Kidney capillary endothelial cell (primary cell): ENCODE measurements at regions not wholly inside any gene's neighbourhood (a gene's known extent, or its start where the extent isn't known, plus 50 kb on each side); places are given as distances from the start of the nearest gene placed in this dataset.

Experiments
- DNase-seq: peaks from one replicate; pipeline ENCODE4 v3.0.0-alpha.2; 2018; ENCODE audit warnings: low spot score

DNA sequence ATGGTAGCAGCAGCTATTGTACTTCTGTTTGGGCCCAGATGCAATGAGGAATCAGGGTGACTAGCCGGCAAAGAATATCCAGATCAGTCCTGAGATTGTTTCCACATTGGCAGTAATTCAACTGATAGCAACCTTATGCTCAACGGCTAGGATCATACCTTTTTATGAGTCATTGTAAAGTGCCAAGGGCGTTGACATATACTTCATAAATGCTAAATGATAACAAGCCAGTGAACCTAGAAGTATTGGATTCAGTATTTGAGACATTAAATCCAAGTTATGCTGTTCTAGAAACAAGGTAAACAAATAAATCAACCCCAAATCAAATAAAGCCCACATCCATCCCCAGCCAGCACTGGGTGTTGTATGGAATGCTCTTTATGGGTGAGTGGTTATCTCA is 207.1 kb upstream of the ZFHX3 start:
- no peak for DNase-seq

DNA sequence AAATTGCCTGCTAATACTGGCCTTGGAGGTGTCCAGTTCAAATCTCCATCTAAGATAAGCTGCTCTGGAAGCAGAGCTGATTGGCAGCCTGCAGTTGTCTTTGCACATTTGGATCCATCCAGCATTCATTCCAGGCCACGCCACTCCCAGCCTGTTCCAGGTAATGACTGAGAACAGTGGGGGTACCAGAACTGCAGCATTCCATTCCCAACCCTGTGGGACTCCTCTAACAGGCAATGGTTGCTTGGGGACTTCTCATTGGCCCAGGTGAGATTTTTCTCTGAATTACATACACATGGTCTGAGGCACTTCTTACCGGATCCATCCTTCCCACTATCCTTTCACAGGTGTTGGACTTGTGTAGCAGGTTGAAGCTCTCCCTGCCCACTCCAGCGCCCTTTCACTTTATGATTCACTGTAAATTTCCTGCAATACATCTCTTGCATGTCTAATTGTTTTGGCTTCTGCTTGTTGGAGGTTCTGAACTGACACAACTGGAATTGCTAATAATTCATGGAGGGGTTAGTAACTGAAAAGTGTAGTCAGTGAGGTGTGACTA is 206.1 kb upstream of the ZFHX3 start:
- no peak for DNase-seq

- DNase-seq: no peak
These were observed 204.5 kb upstream of the ZFHX3 start for GRCh38 chr16:73252446-73252845.

DNA sequence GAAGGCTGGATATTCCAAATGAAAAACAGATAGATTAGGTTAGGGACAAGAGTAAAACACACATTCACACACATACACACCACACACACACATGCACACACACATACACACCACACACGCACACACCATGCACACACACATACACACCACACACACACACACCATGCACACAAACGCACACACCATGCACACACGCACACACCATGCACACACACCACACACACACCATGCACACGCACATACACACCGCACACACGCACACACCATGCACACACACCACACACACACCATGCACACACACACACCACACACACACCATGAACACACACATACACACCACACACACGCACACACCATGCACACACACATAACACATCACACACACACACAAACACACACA is 203.7 kb upstream of the ZFHX3 start:
- no peak for DNase-seq

DNA sequence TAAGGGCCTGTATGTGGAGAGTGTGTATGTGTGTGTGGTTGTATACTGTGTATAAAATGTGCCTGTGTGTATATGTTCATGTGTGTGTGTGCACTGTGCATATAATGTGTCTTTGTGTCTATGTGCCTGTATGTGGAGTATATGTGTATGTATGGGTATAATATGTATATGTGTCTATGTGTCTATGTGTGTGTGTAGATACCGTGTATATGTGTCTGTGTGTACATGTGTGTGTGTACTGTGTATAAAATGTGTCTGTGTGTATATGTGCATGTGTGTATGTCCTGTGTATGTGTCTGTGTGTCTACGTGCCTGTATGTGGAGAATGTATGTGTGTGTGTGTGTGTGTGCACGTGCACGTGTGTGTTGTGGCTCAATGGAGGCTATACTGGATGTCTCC is 200.4 kb upstream of the ZFHX3 start:
- no peak for DNase-seq

- DNase-seq: no peak
These were observed 193.0 kb upstream of the ZFHX3 start for GRCh38 chr16:73240920-73241319.

GRCh38 chr16:73237601-73238000 is 189.7 kb upstream of the ZFHX3 start:
- DNase-seq: no peak

GRCh38 chr16:73234496-73234895 is 186.6 kb upstream of the ZFHX3 start:
- DNase-seq: no peak

GRCh38 chr16:73233846-73234424 is 186.0 kb upstream of the ZFHX3 start:
- DNase-seq: no peak

DNA sequence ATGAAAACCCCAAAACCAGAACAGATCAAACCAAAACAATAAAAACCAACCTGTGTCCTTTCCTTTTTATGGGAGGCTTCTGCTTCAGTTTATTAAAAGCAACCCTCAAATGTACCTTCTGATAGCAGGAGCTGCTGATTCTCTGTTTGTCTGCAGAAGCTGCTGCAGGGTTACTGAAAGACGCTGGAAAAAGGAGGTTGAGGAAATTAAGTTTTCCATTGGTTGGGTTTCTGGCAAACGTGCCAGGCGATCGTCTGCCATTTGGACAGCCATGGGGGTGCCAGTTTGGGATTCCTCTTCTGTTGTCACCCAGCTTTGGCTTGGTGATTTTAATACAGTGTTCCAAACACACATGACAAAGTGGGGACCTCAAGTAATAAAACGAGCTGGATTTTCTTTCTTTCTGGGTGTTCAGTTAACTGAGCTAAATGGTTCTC is 185.4 kb upstream of the ZFHX3 start:
- no peak for DNase-seq

GRCh38 chr16:73232555-73233328 is 184.8 kb upstream of the ZFHX3 start:
- peak; percentile 77 for DNase-seq

DNA sequence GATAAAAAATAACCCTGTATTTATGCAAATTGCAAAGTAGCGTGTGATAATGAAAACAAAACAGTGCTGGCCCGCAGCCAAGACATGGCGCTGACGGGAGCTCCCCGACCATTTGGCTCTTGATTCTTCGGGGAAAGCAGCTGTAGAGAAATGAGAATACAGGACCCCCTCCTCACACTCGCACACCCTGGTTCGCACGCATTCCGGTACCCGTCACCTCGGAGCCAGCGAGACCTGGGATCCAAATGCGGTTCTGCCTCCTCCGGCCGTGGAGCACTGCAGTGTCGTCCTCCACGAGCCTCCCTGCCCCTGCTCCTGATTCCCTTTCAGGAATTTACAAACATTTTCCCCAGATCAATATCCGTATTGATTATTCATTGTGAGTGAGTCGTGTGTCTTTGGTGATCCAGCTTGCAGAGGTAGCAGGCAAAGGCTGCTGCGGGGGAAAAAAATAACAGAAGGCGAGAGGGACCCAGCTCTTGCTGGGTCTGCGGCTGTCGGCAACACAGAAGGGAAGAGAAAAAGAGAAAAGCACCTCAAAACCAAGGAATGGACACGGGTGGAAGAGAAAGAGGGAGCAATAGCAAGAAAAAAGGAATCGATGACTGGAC is 184.1 kb upstream of the ZFHX3 start:
- DNase-seq: no peak

- no peak for DNase-seq
These were observed 183.5 kb upstream of the ZFHX3 start for GRCh38 chr16:73231379-73231778.

- no peak for DNase-seq
These were observed 182.7 kb upstream of the ZFHX3 start for GRCh38 chr16:73230651-73231050.

- peak; percentile 83 for DNase-seq
These were observed 180.7 kb upstream of the ZFHX3 start for GRCh38 chr16:73228649-73229048.

DNA sequence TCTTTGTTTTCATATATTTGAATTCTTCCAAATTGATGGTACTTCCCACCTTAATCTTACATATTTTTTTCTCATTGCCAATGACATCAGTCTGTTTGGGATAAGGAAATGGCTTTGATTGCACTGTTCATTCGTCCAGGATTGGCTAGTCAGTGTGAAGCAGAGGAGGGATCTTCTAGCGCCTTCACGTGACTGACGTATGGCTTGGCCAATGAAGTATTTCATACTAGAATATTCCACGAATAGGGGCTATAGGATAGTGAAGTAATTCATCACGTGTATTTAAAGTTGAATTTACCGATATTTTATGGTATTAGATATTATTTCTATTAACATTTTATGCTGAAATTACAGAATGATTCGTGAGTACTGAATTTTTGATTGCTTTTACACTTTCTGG is 178.7 kb upstream of the ZFHX3 start:
- DNase-seq: no peak

DNA sequence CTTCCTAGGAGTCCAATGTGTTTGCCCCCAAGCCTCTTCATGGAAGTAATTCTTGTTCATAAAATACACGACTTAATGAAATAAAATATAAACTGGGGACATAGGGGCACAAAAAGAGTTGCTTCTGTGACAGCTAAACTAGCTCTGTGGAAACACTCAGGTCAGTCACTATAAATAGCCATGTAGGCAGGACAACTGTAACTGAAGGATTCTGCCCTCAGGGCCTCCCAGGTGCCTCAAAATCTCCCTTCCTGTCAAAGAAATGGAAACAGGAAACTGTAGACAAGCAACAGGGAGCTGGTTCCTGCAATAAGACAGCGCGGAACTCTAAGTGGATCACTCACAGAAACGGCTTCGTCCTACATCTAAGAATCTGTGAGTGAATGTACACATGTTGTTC is 178.1 kb upstream of the ZFHX3 start:
- DNase-seq: no peak

- DNase-seq: no peak
These were observed 172.9 kb upstream of the ZFHX3 start for GRCh38 chr16:73220836-73221235.

DNA sequence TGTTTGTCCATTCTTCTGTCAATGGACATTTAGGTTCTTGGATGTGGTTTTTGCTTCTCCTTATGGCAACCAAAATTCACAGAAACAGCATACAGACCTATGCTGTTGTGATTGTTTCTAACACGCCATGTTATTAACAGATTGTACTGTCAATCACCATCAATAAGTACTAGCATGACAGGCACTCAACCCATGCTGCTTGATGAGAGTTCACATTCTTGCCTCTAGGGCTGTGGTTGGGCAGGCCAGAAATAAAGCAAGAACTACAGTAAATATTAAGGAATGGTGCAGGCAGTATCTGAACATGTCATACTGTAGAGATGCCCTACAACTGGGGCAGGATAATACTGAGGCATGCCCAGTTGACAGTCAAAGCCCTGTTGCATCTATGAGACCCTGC is 171.2 kb upstream of the ZFHX3 start:
- no peak for DNase-seq

- no peak for DNase-seq
These were observed 169.7 kb upstream of the ZFHX3 start for GRCh38 chr16:73217654-73218053.

DNA sequence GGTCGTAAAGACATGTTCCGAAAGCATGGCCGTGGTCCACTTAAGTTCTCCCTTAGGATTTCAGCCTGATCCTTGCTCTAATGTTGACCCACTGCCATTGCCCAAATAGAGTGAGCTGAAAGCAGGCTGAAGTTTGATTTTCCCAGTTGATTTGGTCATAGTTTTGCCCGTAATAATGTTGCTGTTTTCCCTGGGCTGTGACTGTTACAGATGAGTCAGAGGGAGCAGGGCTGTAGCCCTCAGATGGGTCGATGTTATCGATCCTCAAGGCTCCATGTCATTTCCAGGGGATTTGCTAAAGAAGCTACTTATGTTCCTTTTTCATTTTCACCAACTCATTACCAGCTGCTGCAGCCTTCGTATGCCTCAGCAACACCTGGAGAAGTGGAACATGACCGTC is 169.0 kb upstream of the ZFHX3 start:
- no peak for DNase-seq

- DNase-seq: no peak
These were observed 167.9 kb upstream of the ZFHX3 start for GRCh38 chr16:73215678-73216377.
